GM10266 (cell line): ENCODE measurements at regions not wholly inside any gene's neighbourhood (a gene's known extent, or its start where the extent isn't known, plus 50 kb on each side); places are given as distances from the start of the nearest gene placed in this dataset.

Experiments
- DNase-seq: peaks from one replicate; pipeline ENCODE4 v3.0.0; 2012; ENCODE audit errors: extremely low spot score
- CTCF ChIP-seq: IDR thresholded peaks from 2 replicates; pipeline ENCODE4 v1.5.1; 2012; ENCODE audit warnings: mild to moderate bottlenecking, low read depth; ENCODE audit not compliant: control insufficient read depth, insufficient read depth; ENCODE audit errors: missing control alignments

GRCh38 chr20:40319056-40319455, 370.0 kb downstream of the MAFB start:
- TF ChIP-seq CTCF: no peak
- DNase-seq: no peak

GRCh38 chr20:40317156-40317790, 371.8 kb downstream of the MAFB start:
- no peak for DNase-seq
- TF ChIP-seq CTCF: no peak

GRCh38 chr20:40314278-40314677, 374.8 kb downstream of the MAFB start:
- no peak for DNase-seq
- no peak for TF ChIP-seq CTCF

GRCh38 chr20:40313730-40314129, 375.3 kb downstream of the MAFB start:
- no peak for TF ChIP-seq CTCF
- no peak for DNase-seq

GRCh38 chr20:40309731-40310130, 379.3 kb downstream of the MAFB start:
- DNase-seq: no peak
- no peak for TF ChIP-seq CTCF

- no peak for DNase-seq
These were observed 381.0 kb downstream of the MAFB start for GRCh38 chr20:40307997-40308396.

More at GRCh38 chr20:40307997-40308396, 381.0 kb downstream of the MAFB start:
- no peak for TF ChIP-seq CTCF
